GM20000 (cell line): ENCODE measurements at regions not wholly inside any gene's neighbourhood (a gene's known extent, or its start where the extent isn't known, plus 50 kb on each side); places are given as distances from the start of the nearest gene placed in this dataset.

Source experiments
- DNase-seq: peaks from one replicate; pipeline ENCODE4 v3.0.0; 2012; ENCODE audit warnings: low spot score
- CTCF ChIP-seq: IDR thresholded peaks from 2 replicates; pipeline ENCODE4 v1.5.1; 2012; ENCODE audit warnings: mild to moderate bottlenecking, control low read depth; ENCODE audit errors: extremely low read depth, missing control alignments

GRCh38 chr3:190710723-190711122 lies 151.8 kb downstream of the GMNC start:
- no peak for TF ChIP-seq CTCF
- no peak for DNase-seq

DNA sequence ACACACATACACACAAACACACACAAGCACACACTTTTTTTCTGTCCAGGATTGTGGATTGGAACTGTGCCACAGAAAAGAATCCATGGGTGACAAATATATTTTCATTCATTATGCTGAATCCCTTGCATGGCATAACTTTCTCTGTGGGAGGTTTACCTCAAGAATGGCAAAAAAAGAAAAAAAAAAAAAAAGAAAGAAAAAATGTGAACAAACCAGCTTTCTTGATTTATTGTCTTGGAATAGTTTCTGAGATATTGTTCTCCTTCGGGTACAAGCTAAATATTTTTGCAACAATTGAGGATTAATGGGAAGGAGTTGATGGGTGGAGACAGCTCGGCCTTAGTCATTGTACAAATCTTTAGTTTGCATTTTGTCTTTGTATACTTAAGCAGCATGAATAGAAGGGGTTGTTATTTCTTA lies 153.1 kb downstream of the GMNC start:
- DNase-seq: no peak
- TF ChIP-seq CTCF: no peak
